Type B pancreatic cell (in vitro differentiated cells): ENCODE measurements at regions not wholly inside any gene's neighbourhood (a gene's known extent, or its start where the extent isn't known, plus 50 kb on each side); places are given as distances from the start of the nearest gene placed in this dataset.
"Not testable (repeated sequence)": the region's sequence is repeated elsewhere in the genome, so short reads cannot be mapped to it uniquely, and the experiment has no call there.

Source experiments
- DNase-seq: peaks from one replicate; pipeline ENCODE4 v3.0.0; 2021; ENCODE audit warnings: mixed read lengths; ENCODE audit not compliant: unreplicated experiment; ENCODE audit errors: extremely low spot score
- H3K27ac Mint-ChIP-seq: 2 replicates; pipeline ENCODE4 v1.8.0; 2021; ENCODE audit warnings: mild to moderate bottlenecking, mixed read lengths
- H3K27me3 Mint-ChIP-seq: 2 replicates; pipeline ENCODE4 v1.8.0; 2021; ENCODE audit warnings: mixed read lengths
- H3K36me3 Mint-ChIP-seq: 2 replicates; pipeline ENCODE4 v1.8.0; 2021; ENCODE audit warnings: mixed read lengths
- H3K4me1 Mint-ChIP-seq: one replicate; pipeline ENCODE4 v1.8.0; 2021; ENCODE audit warnings: mixed read lengths; ENCODE audit not compliant: unreplicated experiment
- H3K4me3 Mint-ChIP-seq: 2 replicates; pipeline ENCODE4 v1.8.0; 2021; ENCODE audit warnings: mild to moderate bottlenecking, mixed read lengths
- H3K9me3 Mint-ChIP-seq: 2 replicates; pipeline ENCODE4 v1.8.0; 2021; ENCODE audit warnings: mixed read lengths
- CTCF ChIP-seq: fragments of 200-600 bp; sonication (generic); conservative IDR thresholded peaks from 2 replicates; pipeline ENCODE4 v1.5.0; 2021; ENCODE audit warnings: antibody characterized with exemption, mild to moderate bottlenecking

DNA sequence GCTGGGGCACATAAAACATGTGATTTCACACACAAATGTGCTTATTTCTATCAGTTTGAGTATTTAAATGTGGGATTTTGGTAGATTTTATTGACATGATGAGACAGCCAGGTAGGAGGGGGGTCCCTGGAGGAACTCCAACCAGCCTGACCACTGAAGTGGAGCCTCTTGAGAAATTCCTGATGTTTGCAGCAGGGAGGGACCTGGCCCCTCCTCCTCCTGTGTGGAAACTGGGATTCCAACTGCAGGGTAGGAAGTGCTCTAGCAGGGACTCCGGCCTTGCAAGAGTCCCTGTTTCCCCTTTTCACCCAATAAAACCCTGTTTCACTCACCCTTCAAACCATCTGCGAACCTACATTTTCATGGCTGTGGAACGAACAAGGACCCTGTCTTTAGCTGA is 2224.0 kb upstream of the AGA start:
- Mint-ChIP-seq H3K4me3 (no peak overlapping the region), H3K27me3 (no peaks in the 10 kb centered on the region), H3K4me1 (no peaks in the 10 kb centered on the region), H3K9me3 (no peaks in the 10 kb centered on the region), H3K27ac (no peak overlapping the region), H3K36me3 (no peaks in the 10 kb centered on the region)
- DNase-seq = no peak
- TF ChIP-seq CTCF = no peak

DNA sequence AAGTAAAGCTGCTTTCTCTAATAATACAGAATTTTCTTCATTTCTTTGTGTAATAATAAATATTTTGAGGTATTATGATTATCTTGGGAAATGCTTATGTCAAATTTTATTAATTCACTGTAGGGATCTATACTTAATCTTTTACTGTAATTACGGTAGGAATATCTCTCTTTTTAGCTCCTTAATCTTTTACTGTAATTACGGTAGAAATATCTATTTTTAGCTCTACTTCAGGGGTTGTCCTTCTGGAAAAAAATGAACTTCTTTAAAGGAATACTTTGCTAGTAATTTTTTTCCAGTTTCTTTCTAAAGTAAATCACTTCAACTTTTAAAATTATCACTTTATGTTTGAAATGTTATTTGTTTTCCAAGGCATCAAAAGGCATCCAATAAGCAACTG is 2229.4 kb upstream of the AGA start:
- no peaks in the 10 kb centered on the region for H3K27me3 Mint-ChIP-seq
- no peak overlapping the region for H3K4me3 Mint-ChIP-seq
- H3K4me1 Mint-ChIP-seq = no peaks in the 10 kb centered on the region

DNA sequence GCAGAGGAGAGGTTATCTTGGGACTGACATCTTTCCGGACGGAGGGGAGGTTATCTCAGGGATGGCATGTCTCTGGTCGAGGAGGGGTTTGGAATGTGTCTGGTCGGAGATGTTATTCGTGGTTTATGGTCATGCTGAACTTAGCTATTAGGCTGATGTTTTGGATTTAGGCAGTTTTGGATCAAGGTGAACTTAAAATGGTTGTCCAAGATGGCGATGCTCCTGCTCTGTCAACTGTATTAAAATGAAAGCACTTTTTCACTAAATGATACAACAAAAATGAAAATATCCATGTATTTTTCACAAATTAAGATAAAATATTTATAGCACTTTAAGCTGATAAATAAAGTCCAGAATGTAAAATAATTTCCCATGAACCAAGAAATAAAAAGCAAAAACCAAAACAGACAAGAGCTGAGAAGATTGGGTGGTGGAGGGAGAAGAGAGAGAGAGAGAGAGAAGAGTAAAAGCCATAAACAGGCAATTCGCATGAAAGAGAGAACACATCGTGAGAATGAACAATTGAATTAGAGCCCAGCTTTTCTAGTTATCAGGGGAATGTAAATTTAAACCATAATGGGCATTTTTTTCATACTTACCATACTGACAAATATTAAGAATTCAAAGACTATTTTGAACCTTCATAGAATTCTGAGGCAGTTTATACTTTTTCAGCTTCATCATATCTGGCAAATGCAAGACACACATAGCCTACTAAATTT is 2236.0 kb upstream of the AGA start:
- no peak for TF ChIP-seq CTCF
- H3K9me3 Mint-ChIP-seq = peaks cover 14% of the 10 kb centered on the region
- H3K27me3 Mint-ChIP-seq = no peaks in the 10 kb centered on the region

More for the DNA sequence above, 2229.4 kb upstream of the AGA start:
- Mint-ChIP-seq H3K9me3 (no peaks in the 10 kb centered on the region), H3K27ac (no peak overlapping the region), H3K36me3 (no peaks in the 10 kb centered on the region)
- TF ChIP-seq CTCF = no peak
- no peak for DNase-seq

DNA sequence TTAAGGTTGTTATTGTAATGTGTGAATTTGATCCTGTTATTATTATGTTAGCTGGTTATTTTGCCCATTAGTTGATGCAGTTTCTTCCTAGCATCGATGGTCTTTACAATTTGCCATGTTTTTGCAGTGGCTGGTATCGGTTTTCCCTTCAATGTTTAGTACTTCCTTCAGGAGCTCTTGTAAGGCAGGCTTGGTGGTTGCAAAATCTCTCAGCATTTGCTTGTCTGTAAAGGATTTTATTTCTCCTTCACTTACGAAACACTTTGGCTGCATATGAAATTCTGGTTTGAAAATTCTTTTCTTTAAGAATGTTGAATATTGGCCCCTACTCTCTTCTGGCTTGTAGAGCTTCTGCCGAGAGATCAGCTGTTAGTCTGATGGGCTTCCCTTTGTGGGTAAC is 2241.4 kb upstream of the AGA start:
- not testable (repeated sequence) for H3K4me3 Mint-ChIP-seq, H3K4me1 Mint-ChIP-seq, H3K27ac Mint-ChIP-seq, H3K27me3 Mint-ChIP-seq, H3K9me3 Mint-ChIP-seq, H3K36me3 Mint-ChIP-seq, DNase-seq

More for the DNA sequence above, 2236.0 kb upstream of the AGA start:
- DNase-seq = no peak
- Mint-ChIP-seq H3K4me3 (no peak overlapping the region), H3K4me1 (no peaks in the 10 kb centered on the region), H3K27ac (no peak overlapping the region), H3K36me3 (peaks cover 4% of the 10 kb centered on the region)

DNA sequence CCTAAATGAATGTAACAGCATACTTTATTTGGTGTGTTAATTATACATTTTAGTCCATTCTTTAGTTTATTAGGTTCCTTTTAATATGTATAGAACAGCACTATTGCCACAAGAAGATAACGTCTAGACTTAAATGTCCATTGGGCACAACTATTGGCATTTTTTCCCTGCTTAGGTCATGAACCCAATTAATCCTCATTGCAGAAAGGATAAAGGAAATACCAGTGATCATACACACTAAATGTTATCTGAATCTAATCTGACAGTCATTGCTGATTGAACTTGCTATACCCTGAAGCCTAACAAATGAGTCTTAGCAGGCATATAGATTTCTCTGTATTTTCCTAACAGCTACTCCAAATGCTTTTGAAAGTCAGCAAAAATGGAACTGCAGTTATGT is 2250.0 kb upstream of the AGA start:
- no peaks in the 10 kb centered on the region for H3K9me3 Mint-ChIP-seq
- TF ChIP-seq CTCF = no peak
- H3K27me3 Mint-ChIP-seq = peaks cover 6% of the 10 kb centered on the region
- no peak overlapping the region for H3K27ac Mint-ChIP-seq
- H3K4me3 Mint-ChIP-seq = no peak overlapping the region
- H3K4me1 Mint-ChIP-seq = no peaks in the 10 kb centered on the region
- H3K36me3 Mint-ChIP-seq = no peaks in the 10 kb centered on the region
- DNase-seq = no peak

DNA sequence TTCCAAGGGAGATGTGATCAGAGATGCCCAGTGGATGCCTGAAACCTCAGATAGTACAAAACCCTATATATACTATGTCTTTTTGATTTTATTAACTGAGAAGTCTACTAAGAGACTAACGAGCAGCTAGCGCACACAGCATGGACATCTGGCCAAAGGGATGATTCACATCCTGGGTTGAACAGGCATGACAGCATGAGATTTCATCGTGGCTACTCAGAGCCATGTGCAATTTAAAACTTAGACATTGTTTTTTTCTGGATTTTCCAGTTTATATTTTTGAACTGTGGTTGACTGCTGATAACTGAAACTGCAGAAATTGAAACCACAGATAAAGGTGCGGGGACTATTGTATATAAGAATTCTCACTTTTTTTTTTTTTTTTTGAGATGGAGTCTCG is 2252.9 kb upstream of the AGA start:
- Mint-ChIP-seq H3K4me3 (no peak overlapping the region), H3K36me3 (no peaks in the 10 kb centered on the region), H3K27me3 (peaks cover 6% of the 10 kb centered on the region), H3K27ac (no peak overlapping the region), H3K9me3 (no peaks in the 10 kb centered on the region), H3K4me1 (no peaks in the 10 kb centered on the region)
- no peak for DNase-seq
- TF ChIP-seq CTCF = no peak
